Erythroblast (primary cell): ENCODE measurements at regions not wholly inside any gene's neighbourhood (a gene's known extent, or its start where the extent isn't known, plus 50 kb on each side); places are given as distances from the start of the nearest gene placed in this dataset.

Source experiments
- DNase-seq, 2 experiments: peaks; one replicate each; lab custom pipeline; 2025; lab: John Stamatoyannopoulos, UW
- GATA1 ChIP-seq: IDR thresholded peaks from 2 replicates; pipeline ENCODE4 v1.6.1; 2011; ENCODE audit warnings: low read depth, mild to moderate bottlenecking, control low read depth, low read length, moderate library complexity
- POLR2A ChIP-seq: IDR thresholded peaks from 2 replicates; pipeline ENCODE4 v1.6.1; 2011; ENCODE audit warnings: mild to moderate bottlenecking, low read length

- no peak for DNase-seq
- TF ChIP-seq POLR2A (no peak), GATA1 (no peak)
These were observed 66.1 kb upstream of the ZNF648 start for GRCh38 chr1:182127656-182128055.

- TF ChIP-seq GATA1 (peak; percentile 34), POLR2A (no peak)
- peak; percentile 75 to 91 for DNase-seq
These were observed 64.8 kb upstream of the ZNF648 start for GRCh38 chr1:182126272-182126800.

GRCh38 chr1:182122913-182123260 is 61.4 kb upstream of the ZNF648 start:
- DNase-seq = no peak
- no peak for TF ChIP-seq POLR2A
- TF ChIP-seq GATA1 = no peak

GRCh38 chr1:182122256-182122912 is 60.9 kb upstream of the ZNF648 start:
- no peak for DNase-seq
- no peak for TF ChIP-seq GATA1
- TF ChIP-seq POLR2A = no peak

GRCh38 chr1:182121787-182122186 is 60.3 kb upstream of the ZNF648 start:
- DNase-seq = no peak
- TF ChIP-seq GATA1 (no peak), POLR2A (no peak)

GRCh38 chr1:182120411-182121258 is 59.1 kb upstream of the ZNF648 start:
- no peak for DNase-seq
- no peak for TF ChIP-seq POLR2A
- no peak for TF ChIP-seq GATA1

- no peak for DNase-seq
These were observed 58.1 kb upstream of the ZNF648 start for GRCh38 chr1:182119631-182120030.

GRCh38 chr1:182118851-182119250 is 57.3 kb upstream of the ZNF648 start:
- TF ChIP-seq GATA1 = no peak
- TF ChIP-seq POLR2A = no peak
- no peak for DNase-seq

More at GRCh38 chr1:182119631-182120030, 58.1 kb upstream of the ZNF648 start:
- TF ChIP-seq GATA1 = no peak
- no peak for TF ChIP-seq POLR2A

GRCh38 chr1:182114627-182115023 is 53.1 kb upstream of the ZNF648 start:
- peak; percentile 36 to 81 for DNase-seq
- TF ChIP-seq GATA1 = no peak
- no peak for TF ChIP-seq POLR2A

GRCh38 chr1:182113879-182114626 is 52.5 kb upstream of the ZNF648 start:
- no peak for DNase-seq
- TF ChIP-seq POLR2A = no peak
- no peak for TF ChIP-seq GATA1

GRCh38 chr1:182111496-182111895 is 50.0 kb upstream of the ZNF648 start:
- TF ChIP-seq POLR2A = no peak
- TF ChIP-seq GATA1 = no peak
- no peak for DNase-seq
